MM.1S (cell line): ENCODE measurements at regions not wholly inside any gene's neighbourhood (a gene's known extent, or its start where the extent isn't known, plus 50 kb on each side); places are given as distances from the start of the nearest gene placed in this dataset.

ENCODE experiments used
- DNase-seq: peaks from one replicate; pipeline ENCODE4 v3.0.0-alpha.2; 2015
- H2AFZ ChIP-seq: fragments of 300-600 bp; sonication (generic); 2 replicates; pipeline ENCODE4 v1.6.0; 2016; ENCODE audit warnings: antibody characterized with exemption, low read length
- H3F3A ChIP-seq: fragments of 300-600 bp; sonication (generic); 2 replicates; pipeline ENCODE4 v1.6.1; 2016; ENCODE audit warnings: mild to moderate bottlenecking, antibody characterized with exemption, low read length, moderate library complexity, mixed read lengths; ENCODE audit not compliant: insufficient read depth
- H3K27ac ChIP-seq: fragments of 300-600 bp; sonication (generic); 2 replicates; pipeline ENCODE4 v1.5.1; 2016; ENCODE audit warnings: mild to moderate bottlenecking, low read length
- H3K27me3 ChIP-seq: fragments of 300-600 bp; sonication (generic); replicated peaks from 2 replicates; pipeline ENCODE4 v1.6.0; 2016; ENCODE audit warnings: low read length; ENCODE audit not compliant: insufficient read depth
- H3K36me3 ChIP-seq: fragments of 300-600 bp; sonication (generic); replicated peaks from 2 replicates; pipeline ENCODE4 v1.6.1; 2016; ENCODE audit warnings: mild to moderate bottlenecking, low read length, mixed read lengths; ENCODE audit not compliant: insufficient read depth
- H3K4me1 ChIP-seq: fragments of 300-600 bp; sonication (generic); 2 replicates; pipeline ENCODE4 v1.6.1; 2016; ENCODE audit warnings: low read length, mixed read lengths
- H3K4me2 ChIP-seq: fragments of 300-600 bp; sonication (generic); 2 replicates; pipeline ENCODE4 v1.6.0; 2016; ENCODE audit warnings: low read depth, low read length
- H3K4me3 ChIP-seq: fragments of 300-600 bp; sonication (generic); 2 replicates; pipeline ENCODE4 v1.5.1; 2016; ENCODE audit warnings: low read length, mixed read lengths
- H3K79me2 ChIP-seq: fragments of 300-600 bp; sonication (generic); 2 replicates; pipeline ENCODE4 v1.6.1; 2016; ENCODE audit warnings: mixed run types, low read length, mixed read lengths
- H3K9ac ChIP-seq: fragments of 300-600 bp; sonication (generic); 2 replicates; pipeline ENCODE4 v1.6.1; 2016; ENCODE audit warnings: low read length, mixed read lengths
- H3K9me2 ChIP-seq: fragments of 300-600 bp; sonication (generic); replicated peaks from 2 replicates; pipeline ENCODE4 v1.6.1; 2016; ENCODE audit warnings: mild to moderate bottlenecking, low read length, mixed read lengths; ENCODE audit not compliant: insufficient read depth
- H3K9me3 ChIP-seq: fragments of 300-600 bp; sonication (generic); replicated peaks from 2 replicates; pipeline ENCODE4 v1.6.1; 2016; ENCODE audit warnings: mild to moderate bottlenecking, low read length, mixed read lengths; ENCODE audit not compliant: insufficient read depth
- H4K20me1 ChIP-seq: fragments of 300-600 bp; sonication (generic); 2 replicates; pipeline ENCODE4 v1.6.1; 2016; ENCODE audit warnings: mild to moderate bottlenecking, low read length, moderate library complexity, mixed read lengths; ENCODE audit not compliant: insufficient read depth
- CTCF ChIP-seq: fragments of 300-600 bp; sonication (generic); IDR thresholded peaks from 2 replicates; pipeline ENCODE4 v1.5.1; 2016; ENCODE audit warnings: antibody characterized with exemption, low read length, mixed read lengths
- EZH2 ChIP-seq: fragments of 300-600 bp; sonication (generic); optimal IDR thresholded peaks from 2 replicates; pipeline ENCODE3; 2017; ENCODE audit warnings: low read depth, mild to moderate bottlenecking, antibody characterized with exemption, low read length, mixed read lengths
- EZH2phosphoT487 ChIP-seq: fragments of 300-600 bp; sonication (generic); IDR thresholded peaks from 2 replicates; pipeline ENCODE4 v1.6.1; 2018; ENCODE audit warnings: antibody characterized with exemption, low read length

- no peaks in the 10 kb centered on the region for H3K27me3 ChIP-seq
- no peaks in the 10 kb centered on the region for H3K9me3 ChIP-seq
- H3K27ac ChIP-seq, result no peak overlapping the region
- no peak overlapping the region for H3K9ac ChIP-seq
- no peak overlapping the region for H3K4me2 ChIP-seq
- H3K79me2 ChIP-seq, result no peaks in the 10 kb centered on the region
- no peaks in the 10 kb centered on the region for H4K20me1 ChIP-seq
- H3K9me2 ChIP-seq, result no peaks in the 10 kb centered on the region
- H3K4me1 ChIP-seq, result peaks cover 11% of the 10 kb centered on the region
- no peak overlapping the region for H3K4me3 ChIP-seq
- DNase-seq, result no peak
- TF ChIP-seq EZH2 (no peak), CTCF (no peak), EZH2phosphoT487 (no peak)
- H2AFZ ChIP-seq, result no peak overlapping the region
- no peaks in the 10 kb centered on the region for H3K36me3 ChIP-seq
- H3F3A ChIP-seq, result no peaks in the 10 kb centered on the region
These were observed 149.8 kb upstream of the AKIRIN2 start for GRCh38 chr6:87851674-87852299.

- H4K20me1 ChIP-seq, result no peaks in the 10 kb centered on the region
- H3K27ac ChIP-seq, result no peak overlapping the region
- H3F3A ChIP-seq, result no peaks in the 10 kb centered on the region
- TF ChIP-seq EZH2, result no peak
- no peak for TF ChIP-seq EZH2phosphoT487
- no peak for TF ChIP-seq CTCF
- no peaks in the 10 kb centered on the region for H3K36me3 ChIP-seq
- H3K9me2 ChIP-seq, result no peaks in the 10 kb centered on the region
- peak overlapping the region; percentile 11; the same call in 1 of the 2 replicates for H3K4me2 ChIP-seq
- no peaks in the 10 kb centered on the region for H3K27me3 ChIP-seq
- no peak overlapping the region for H2AFZ ChIP-seq
- no peak overlapping the region for H3K9ac ChIP-seq
- DNase-seq, result no peak
- no peaks in the 10 kb centered on the region for H3K79me2 ChIP-seq
- H3K9me3 ChIP-seq, result no peaks in the 10 kb centered on the region
- H3K4me1 ChIP-seq, result peaks cover 19% of the 10 kb centered on the region
- H3K4me3 ChIP-seq, result no peak overlapping the region
These were observed 146.6 kb upstream of the AKIRIN2 start for GRCh38 chr6:87848616-87849015.

- H3K4me2 ChIP-seq, result no peak overlapping the region
- no peaks in the 10 kb centered on the region for H3K27me3 ChIP-seq
- no peaks in the 10 kb centered on the region for H3K9me3 ChIP-seq
- no peaks in the 10 kb centered on the region for H3F3A ChIP-seq
- H3K9me2 ChIP-seq, result no peaks in the 10 kb centered on the region
- no peak for DNase-seq
- no peak overlapping the region for H3K27ac ChIP-seq
- H3K4me3 ChIP-seq, result no peak overlapping the region
- H3K9ac ChIP-seq, result no peak overlapping the region
- H3K36me3 ChIP-seq, result no peaks in the 10 kb centered on the region
- H2AFZ ChIP-seq, result no peak overlapping the region
- peaks cover 19% of the 10 kb centered on the region for H3K4me1 ChIP-seq
- no peaks in the 10 kb centered on the region for H3K79me2 ChIP-seq
- no peak for TF ChIP-seq EZH2
- no peak for TF ChIP-seq EZH2phosphoT487
- TF ChIP-seq CTCF, result no peak
- no peaks in the 10 kb centered on the region for H4K20me1 ChIP-seq
These were observed 145.8 kb upstream of the AKIRIN2 start for GRCh38 chr6:87847830-87848210.
